ENCODE measurements at regions not wholly inside any gene's neighbourhood (a gene's known extent, or its start where the extent isn't known, plus 50 kb on each side); places are given as distances from the start of the nearest gene placed in this dataset.

GRCh38 chr21:35210093-35210492, 161.0 kb upstream of the RUNX1 start:
- in situ Hi-C loops (cut with HindIII; ENCODE audit: low sequenced_read_pairs) = no loop called here
- no peak overlapping the region for H3K4me3 ChIP-seq (ENCODE audit: low read depth, low read length)
- DNase-seq (ENCODE audit: low read depth) = no peak
- TF ChIP-seq CTCF (IDR thresholded peaks at IDR 0.05; ENCODE audit: low read depth, low read length, missing control alignments) = no peak

DNA sequence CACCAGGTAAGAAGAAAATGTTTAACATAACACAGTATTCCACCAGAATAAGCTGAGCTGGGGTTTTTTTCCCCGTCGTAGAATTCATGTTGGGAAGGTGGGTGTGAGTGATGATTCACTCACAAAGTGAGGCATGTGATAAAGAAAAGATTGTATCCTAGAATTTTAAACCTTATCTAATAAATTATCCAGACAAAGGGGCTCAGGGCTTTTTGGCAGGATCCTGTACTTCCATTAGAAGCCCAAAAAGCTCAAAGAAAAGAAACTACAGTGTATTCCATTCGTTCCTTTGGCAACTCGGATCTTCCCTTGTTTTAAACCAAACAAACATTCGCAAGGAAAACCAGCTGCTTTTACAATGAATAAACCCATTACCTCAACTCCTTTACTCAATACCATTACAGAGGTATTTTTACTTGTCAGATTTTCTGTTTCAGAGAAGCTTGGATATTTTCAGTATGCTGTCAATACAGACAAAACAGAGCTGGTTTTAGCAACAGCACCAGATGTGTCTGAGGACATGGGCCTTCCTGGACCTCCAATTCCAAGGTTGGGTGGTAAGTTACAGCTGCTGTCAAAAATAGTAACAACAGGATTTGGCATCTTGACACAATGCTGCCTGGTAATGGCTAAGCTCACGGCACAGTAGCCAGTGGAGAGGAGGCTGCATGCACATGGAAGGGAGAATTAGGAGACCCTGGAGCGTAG, 159.9 kb upstream of the RUNX1 start:
- H3K4me3 ChIP-seq (ENCODE audit: low read depth, low read length) = no peak overlapping the region
- in situ Hi-C loops (cut with HindIII; ENCODE audit: low sequenced_read_pairs) = no loop called here
- DNase-seq (ENCODE audit: low read depth) = no peak
- TF ChIP-seq CTCF (IDR thresholded peaks at IDR 0.05; ENCODE audit: low read depth, low read length, missing control alignments) = no peak

DNA sequence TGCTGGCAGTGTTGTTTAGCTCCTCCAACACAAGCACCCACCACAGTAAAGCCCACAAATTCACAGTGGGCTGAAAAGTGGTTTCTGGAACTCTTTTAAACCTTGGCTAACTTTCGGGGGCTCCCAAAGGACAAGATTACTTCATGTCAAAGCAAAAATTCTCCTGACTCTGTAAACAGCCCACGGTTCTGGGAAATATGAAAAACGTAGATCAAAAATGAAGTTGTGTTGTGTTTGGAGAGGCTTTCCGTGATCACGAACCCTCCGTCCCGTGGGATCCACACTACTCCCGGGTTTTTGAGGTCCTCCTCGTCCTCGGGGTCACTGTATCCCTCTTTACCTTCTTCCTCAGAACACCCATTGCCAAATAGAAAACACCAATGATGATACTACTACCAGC, 159.0 kb upstream of the RUNX1 start:
- DNase-seq (ENCODE audit: low read depth) = no peak
- no peak overlapping the region for H3K4me3 ChIP-seq (ENCODE audit: low read depth, low read length)
- no peak for TF ChIP-seq CTCF (IDR thresholded peaks at IDR 0.05; ENCODE audit: low read depth, low read length, missing control alignments)
- in situ Hi-C loops (cut with HindIII; ENCODE audit: low sequenced_read_pairs) = no loop called here

DNA sequence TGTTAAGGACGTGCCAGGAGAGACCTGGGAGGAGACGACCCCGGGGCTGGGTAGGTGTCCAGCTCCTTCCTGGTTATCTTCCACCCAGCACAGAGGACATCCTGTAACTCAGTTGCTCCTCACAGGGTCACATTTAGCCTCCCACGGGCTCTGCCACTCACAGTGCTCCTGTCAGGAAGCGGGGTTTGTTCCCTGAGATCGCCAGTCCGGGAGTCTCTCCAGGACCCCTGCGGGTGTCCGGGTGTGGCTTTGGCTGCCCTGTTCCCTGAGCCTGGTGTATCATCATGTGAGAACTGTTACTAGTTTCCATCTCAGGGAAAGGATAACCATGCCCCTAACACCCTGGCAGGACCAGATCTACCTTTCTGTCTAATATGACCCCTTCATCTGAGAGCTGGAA, 158.2 kb upstream of the RUNX1 start:
- no peak for TF ChIP-seq CTCF (IDR thresholded peaks at IDR 0.05; ENCODE audit: low read depth, low read length, missing control alignments)
- in situ Hi-C loops (cut with HindIII; ENCODE audit: low sequenced_read_pairs) = no loop called here
- no peak overlapping the region for H3K4me3 ChIP-seq (ENCODE audit: low read depth, low read length)
- no peak for DNase-seq (ENCODE audit: low read depth)

DNA sequence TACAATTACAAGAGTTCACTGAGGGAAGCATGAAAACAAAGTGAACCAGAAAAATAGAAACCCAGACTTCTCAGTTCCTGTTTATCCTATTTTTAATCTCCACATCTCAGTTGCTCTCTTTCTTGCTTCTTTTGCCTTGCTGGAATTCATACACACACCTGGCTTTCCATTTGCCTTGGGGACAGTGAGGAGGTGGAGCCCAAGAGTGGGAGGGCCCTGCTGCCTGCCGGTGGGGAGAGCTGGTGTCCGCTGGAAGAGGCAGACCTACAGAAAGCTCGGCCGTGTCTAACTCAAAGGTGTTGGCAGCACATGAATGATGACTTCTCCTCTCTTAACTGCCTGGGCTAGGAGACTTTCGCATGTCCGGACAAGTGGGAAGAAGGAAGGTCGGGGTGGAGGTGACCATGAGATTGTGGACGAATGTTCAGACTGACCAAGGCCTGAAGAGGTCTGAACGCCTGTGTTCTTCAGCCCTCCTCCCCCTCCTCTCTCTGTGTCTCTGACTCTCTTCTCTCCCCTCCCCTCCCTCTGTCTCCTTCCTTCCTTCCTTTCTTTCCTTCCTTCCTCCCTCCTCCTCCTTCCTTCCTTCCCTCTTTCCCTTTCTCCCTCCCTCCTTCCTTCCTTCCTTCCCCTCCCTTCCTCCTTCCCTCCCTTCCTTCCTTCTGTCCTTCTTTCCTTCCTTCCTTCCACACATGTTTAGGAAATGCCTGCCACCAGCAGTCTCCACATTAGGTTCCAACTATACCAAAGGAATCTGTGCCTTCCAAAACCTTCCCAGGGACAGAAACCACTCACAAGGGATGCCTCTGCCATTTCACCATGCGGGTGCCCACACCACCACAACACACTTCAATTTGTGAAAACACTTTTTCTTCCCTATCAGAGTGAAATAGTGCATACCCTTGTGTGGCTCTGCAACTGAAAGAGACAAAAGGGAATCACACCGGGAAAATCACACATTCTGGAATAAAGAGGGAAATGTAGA, 157.3 kb upstream of the RUNX1 start:
- no peak for DNase-seq (ENCODE audit: low read depth)
- H3K4me3 ChIP-seq (ENCODE audit: low read depth, low read length) = no peak overlapping the region
- in situ Hi-C loops (cut with HindIII; ENCODE audit: low sequenced_read_pairs) = no loop called here
- TF ChIP-seq CTCF (IDR thresholded peaks at IDR 0.05; ENCODE audit: low read depth, low read length, missing control alignments) = no peak

DNA sequence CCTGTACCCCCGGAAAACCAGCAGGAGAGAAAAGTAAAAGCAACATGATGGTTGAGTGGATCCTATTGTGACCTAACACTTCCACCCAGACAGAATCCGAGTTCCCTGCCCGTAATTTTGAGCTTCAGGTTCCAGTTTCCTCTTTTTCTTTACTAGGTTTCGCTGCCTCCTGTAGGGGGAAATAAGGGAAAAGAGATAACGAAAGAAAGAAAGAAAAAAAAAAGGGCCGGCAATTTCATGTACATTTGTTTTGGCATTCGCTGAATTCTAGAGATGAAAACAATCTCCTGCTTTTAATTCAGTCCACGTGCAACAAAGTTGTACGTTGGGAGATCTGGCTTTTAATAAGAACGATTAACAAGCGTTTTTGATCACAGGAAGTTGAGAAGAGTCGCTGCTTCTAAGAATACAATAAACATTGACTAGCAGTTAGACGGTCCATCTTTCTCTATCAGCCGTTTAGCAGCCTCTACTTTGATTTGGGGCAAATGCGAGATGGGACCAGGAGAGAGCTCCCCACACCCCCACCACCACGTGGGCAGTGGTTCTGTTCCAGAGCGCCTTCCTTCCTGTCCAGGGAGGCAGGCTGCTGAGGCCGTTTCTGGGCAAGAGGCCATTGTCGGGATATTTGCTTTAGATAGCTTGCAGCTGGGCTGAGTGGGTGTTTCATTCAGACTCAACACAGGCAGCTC, 155.9 kb upstream of the RUNX1 start:
- H3K4me3 ChIP-seq (ENCODE audit: low read depth, low read length) = no peak overlapping the region
- no peak for TF ChIP-seq CTCF (IDR thresholded peaks at IDR 0.05; ENCODE audit: low read depth, low read length, missing control alignments)
- in situ Hi-C loops (cut with HindIII; ENCODE audit: low sequenced_read_pairs) = no loop called here
- DNase-seq (ENCODE audit: low read depth) = no peak
